ENCODE measurements at regions not wholly inside any gene's neighbourhood (a gene's known extent, or its start where the extent isn't known, plus 50 kb on each side); places are given as distances from the start of the nearest gene placed in this dataset.
"Not testable (repeated sequence)": the region's sequence is repeated elsewhere in the genome, so short reads cannot be mapped to it uniquely, and the experiment has no call there.

DNA sequence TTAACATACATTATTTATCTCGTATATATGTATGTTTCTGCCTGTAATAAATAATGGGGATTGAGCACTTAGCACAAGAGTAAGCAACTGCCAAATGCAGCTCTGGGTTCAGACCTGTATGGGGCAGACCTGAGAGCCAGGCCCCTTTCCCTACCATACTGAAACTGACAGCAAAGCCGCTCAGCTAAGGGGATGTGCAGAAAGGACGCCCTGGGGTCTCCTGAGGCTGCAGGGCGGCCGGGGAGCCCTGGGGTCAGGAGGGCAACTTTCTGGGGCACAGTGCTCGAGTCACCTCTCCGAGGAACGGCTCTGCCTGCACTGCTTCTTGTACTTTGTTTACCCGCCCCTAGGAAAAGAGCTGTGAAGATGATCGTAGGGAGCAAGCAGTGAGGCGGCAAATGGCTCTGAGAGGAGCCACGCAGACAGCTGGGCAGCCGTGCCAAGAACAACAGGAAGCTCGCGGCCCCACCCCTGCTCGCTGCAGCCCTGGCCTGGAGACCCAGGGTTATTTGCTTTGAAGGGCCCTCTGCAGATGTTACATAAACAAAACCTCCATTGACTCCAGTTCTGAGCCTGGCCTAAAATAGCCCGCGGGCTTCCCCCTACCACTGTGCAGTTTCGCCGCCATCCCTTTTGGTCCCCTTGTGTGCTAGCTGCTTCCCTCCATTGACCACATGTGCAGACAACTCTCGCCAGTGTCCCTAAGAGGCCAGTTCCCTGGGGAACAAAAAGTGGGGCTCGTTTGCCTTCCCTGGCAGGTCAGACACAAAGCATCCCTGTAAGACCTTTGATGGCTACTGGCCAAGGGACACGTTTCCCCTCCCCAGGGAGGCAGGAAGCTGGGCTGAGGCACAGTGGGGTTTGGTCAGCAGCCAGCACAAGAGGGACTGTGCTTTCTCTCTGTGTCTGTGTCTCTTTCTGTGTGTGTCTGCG lies 111.3 kb upstream of the LNX1 start:
- no peaks in the 10 kb centered on the region; the same call in 2 of the 3 replicates for H3K36me3 Mint-ChIP-seq (ENCODE audit: low read depth)

DNA sequence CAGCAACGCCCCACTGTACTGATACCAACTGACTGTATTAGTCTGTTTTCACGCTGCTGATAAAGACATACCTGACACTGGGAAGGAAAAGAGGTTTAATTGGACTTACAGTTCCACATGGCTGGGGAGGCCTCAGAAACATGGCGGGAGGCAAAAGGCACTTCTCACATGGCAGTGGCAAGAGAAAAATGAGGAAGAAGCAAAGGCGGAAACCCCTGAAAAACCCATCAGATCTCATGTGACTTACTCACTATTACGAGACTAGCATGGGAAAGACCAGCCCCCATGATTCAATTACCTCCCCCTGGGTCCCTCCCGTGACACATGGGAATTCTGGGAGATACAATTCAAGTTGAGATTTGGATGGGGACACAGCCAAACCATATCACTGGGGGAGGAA lies 110.0 kb upstream of the LNX1 start:
- H3K4me3 ChIP-seq; H3K36me3 Mint-ChIP-seq (ENCODE audit: low read depth); H3F3A ChIP-seq (replicated peaks; ENCODE audit: low read depth); H3K79me2 ChIP-seq (replicated peaks; ENCODE audit: insufficient read depth); H3K27me3 Mint-ChIP-seq (ENCODE audit: insufficient read depth, low read depth, poor library complexity); H3K27ac Mint-ChIP-seq; H3K9me3 Mint-ChIP-seq; ATAC-seq; H3K9me2 ChIP-seq (ENCODE audit: insufficient read depth); H3K4me3 Mint-ChIP-seq; H3K27me3 ChIP-seq (ENCODE audit: insufficient read depth); H3K4me2 ChIP-seq; H3K36me3 ChIP-seq (ENCODE audit: insufficient read depth); H3K4me1 ChIP-seq (ENCODE audit: insufficient read depth); H3K4me1 Mint-ChIP-seq; H3K27ac ChIP-seq (ENCODE audit: low read depth); H4K20me1 ChIP-seq (replicated peaks; ENCODE audit: insufficient read depth); DNase-seq (ENCODE audit: low spot score); H2AFZ ChIP-seq: not testable (repeated sequence)

More for the DNA sequence above, 111.3 kb upstream of the LNX1 start:
- no peaks in the 10 kb centered on the region for H4K20me1 ChIP-seq (replicated peaks; ENCODE audit: insufficient read depth)
- H3K4me3 ChIP-seq: no peak overlapping the region
- TF ChIP-seq, protein P1, sequence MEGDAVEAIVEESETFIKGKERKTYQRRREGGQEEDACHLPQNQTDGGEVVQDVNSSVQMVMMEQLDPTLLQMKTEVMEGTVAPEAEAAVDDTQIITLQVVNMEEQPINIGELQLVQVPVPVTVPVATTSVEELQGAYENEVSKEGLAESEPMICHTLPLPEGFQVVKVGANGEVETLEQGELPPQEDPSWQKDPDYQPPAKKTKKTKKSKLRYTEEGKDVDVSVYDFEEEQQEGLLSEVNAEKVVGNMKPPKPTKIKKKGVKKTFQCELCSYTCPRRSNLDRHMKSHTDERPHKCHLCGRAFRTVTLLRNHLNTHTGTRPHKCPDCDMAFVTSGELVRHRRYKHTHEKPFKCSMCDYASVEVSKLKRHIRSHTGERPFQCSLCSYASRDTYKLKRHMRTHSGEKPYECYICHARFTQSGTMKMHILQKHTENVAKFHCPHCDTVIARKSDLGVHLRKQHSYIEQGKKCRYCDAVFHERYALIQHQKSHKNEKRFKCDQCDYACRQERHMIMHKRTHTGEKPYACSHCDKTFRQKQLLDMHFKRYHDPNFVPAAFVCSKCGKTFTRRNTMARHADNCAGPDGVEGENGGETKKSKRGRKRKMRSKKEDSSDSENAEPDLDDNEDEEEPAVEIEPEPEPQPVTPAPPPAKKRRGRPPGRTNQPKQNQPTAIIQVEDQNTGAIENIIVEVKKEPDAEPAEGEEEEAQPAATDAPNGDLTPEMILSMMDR (conservative IDR thresholded peaks at IDR 0.05; ENCODE audit: low read depth in 2 of 2): 0 out of 4 replicates have a peak, but pooled peaks of 1 of the 2 experiments have one; percentile 12
- TF ChIP-seq NANOG (IDR thresholded peaks at IDR 0.05; ENCODE audit: borderline replicate concordance) (no peak), ZNF114 (CRISPR knock-in tag; IDR thresholded peaks at IDR 0.05) (no peak)
- peaks cover 8% of the 10 kb centered on the region; the same call in 1 of the 2 replicates for H3K9me2 ChIP-seq (ENCODE audit: insufficient read depth)
- H3K27me3 ChIP-seq (ENCODE audit: insufficient read depth): no peaks in the 10 kb centered on the region
- no peaks in the 10 kb centered on the region for H3K79me2 ChIP-seq (replicated peaks; ENCODE audit: insufficient read depth)
- peaks cover 8% of the 10 kb centered on the region for H3K4me1 Mint-ChIP-seq
- H3K27ac Mint-ChIP-seq: no peak overlapping the region
- ATAC-seq: peak; percentile 88
- H3K4me1 ChIP-seq (ENCODE audit: insufficient read depth): no peaks in the 10 kb centered on the region; the same call in 1 of the 2 replicates
- peaks cover 4% of the 10 kb centered on the region for H3K27me3 Mint-ChIP-seq (ENCODE audit: insufficient read depth, low read depth, poor library complexity)
- no peak overlapping the region for H3K4me2 ChIP-seq
- no peak overlapping the region for H3K27ac ChIP-seq (ENCODE audit: low read depth)
- peak overlapping the region; percentile 96 for H2AFZ ChIP-seq
- no peak overlapping the region; the same call in 2 of the 3 replicates for H3K4me3 Mint-ChIP-seq
- H3K9me3 Mint-ChIP-seq: no peaks in the 10 kb centered on the region; the same call in 2 of the 3 replicates
- H3K36me3 ChIP-seq (ENCODE audit: insufficient read depth): no peaks in the 10 kb centered on the region
- peak; percentile 53 for DNase-seq (ENCODE audit: low spot score)
- no peaks in the 10 kb centered on the region for H3F3A ChIP-seq (replicated peaks; ENCODE audit: low read depth)

DNA sequence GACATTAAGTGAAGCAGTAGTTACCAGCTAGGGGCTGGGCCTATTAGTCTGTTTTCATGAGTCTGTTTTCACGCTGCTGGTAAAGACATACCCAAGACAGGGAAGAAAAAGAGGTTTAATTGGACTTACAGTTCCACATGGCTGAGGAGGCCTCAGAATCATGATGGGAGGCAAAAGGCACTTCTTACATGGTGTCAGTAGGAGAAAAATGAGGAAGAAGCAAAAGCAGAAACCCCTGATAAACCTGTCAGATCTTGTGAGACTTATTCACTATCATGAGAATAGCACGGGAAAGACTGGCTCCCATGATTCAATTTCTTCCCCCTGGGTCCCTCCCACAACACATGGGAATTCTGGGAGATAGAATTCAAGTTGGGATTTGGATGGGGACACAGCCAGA lies 108.0 kb upstream of the LNX1 start:
- not testable (repeated sequence) for H3K27ac Mint-ChIP-seq; H3K36me3 Mint-ChIP-seq (ENCODE audit: low read depth); H3K27me3 Mint-ChIP-seq (ENCODE audit: insufficient read depth, low read depth, poor library complexity); H3F3A ChIP-seq (replicated peaks; ENCODE audit: low read depth); H3K4me1 Mint-ChIP-seq; H3K4me3 Mint-ChIP-seq; H3K4me1 ChIP-seq (ENCODE audit: insufficient read depth); H3K9me3 Mint-ChIP-seq; H3K27me3 ChIP-seq (ENCODE audit: insufficient read depth); H3K36me3 ChIP-seq (ENCODE audit: insufficient read depth); H3K79me2 ChIP-seq (replicated peaks; ENCODE audit: insufficient read depth); H3K9me2 ChIP-seq (ENCODE audit: insufficient read depth); H3K27ac ChIP-seq (ENCODE audit: low read depth); H3K4me3 ChIP-seq; DNase-seq (ENCODE audit: low spot score); ATAC-seq; H4K20me1 ChIP-seq (replicated peaks; ENCODE audit: insufficient read depth); H3K4me2 ChIP-seq; H2AFZ ChIP-seq

Measured in GM23338 (cell line).